ENCODE measurements at regions not wholly inside any gene's neighbourhood (a gene's known extent, or its start where the extent isn't known, plus 50 kb on each side); places are given as distances from the start of the nearest gene placed in this dataset.

GRCh38 chr21:14863745-14864210, 201.0 kb downstream of the NRIP1 start:
- Mint-ChIP-seq H3K9me3 (peaks cover 3% of the 10 kb centered on the region), H3K4me1 (peaks cover 42% of the 10 kb centered on the region), H3K27ac (no peak overlapping the region), H3K27me3 (no peaks in the 10 kb centered on the region), H3K36me3 (ENCODE audit: low read depth) (no peaks in the 10 kb centered on the region), H3K4me3 (no peak overlapping the region)
- DNase-seq (no peak), ATAC-seq (ENCODE audit: low read depth) (no peak)
- intact Hi-C loops (cut with micrococcal nuclease): loop anchor here (1.0 to 10.0 kb wide), 5 partner anchors 431 to 729 kb away; no protein-coding TSS in a partner anchor
- ChIA-PET CTCF (interaction anchor here (1.0 to 1.7 kb wide), 10 partner anchors 13 to 689 kb away, joined by 3 to 26 read pairs (median 3); no protein-coding TSS in a partner anchor), POLR2A (no interaction called here)
- no peak for TF ChIP-seq CTCF (IDR thresholded peaks at IDR 0.05)

GRCh38 chr21:14862794-14863720, 201.7 kb downstream of the NRIP1 start:
- Mint-ChIP-seq H3K4me1 (peaks cover 42% of the 10 kb centered on the region), H3K27ac (no peak overlapping the region), H3K27me3 (no peaks in the 10 kb centered on the region), H3K9me3 (peaks cover 3% of the 10 kb centered on the region), H3K4me3 (no peak overlapping the region), H3K36me3 (ENCODE audit: low read depth) (no peaks in the 10 kb centered on the region)
- peak; percentile 24 for TF ChIP-seq CTCF (IDR thresholded peaks at IDR 0.05)
- CTCF ChIA-PET: interaction anchor here (1.0 to 1.7 kb wide), 4 partner anchors 28 to 618 kb away, joined by 3 to 26 read pairs (median 3); no protein-coding TSS in a partner anchor
- POLR2A ChIA-PET: no interaction called here
- intact Hi-C loops (cut with micrococcal nuclease): loop anchor here (1.0 to 10.0 kb wide), 4 partner anchors 432 to 604 kb away; no protein-coding TSS in a partner anchor
- DNase-seq (no peak), ATAC-seq (ENCODE audit: low read depth) (no peak)

- no peak overlapping the region for H3K4me3 Mint-ChIP-seq
- peaks cover 25% of the 10 kb centered on the region for H3K4me1 Mint-ChIP-seq
- H3K27me3 Mint-ChIP-seq: no peaks in the 10 kb centered on the region
- no peak overlapping the region for H3K27ac Mint-ChIP-seq
- no peak for ATAC-seq (ENCODE audit: low read depth)
- intact Hi-C loops (cut with micrococcal nuclease): no loop called here
- H3K36me3 Mint-ChIP-seq (ENCODE audit: low read depth): no peaks in the 10 kb centered on the region
- no peak for TF ChIP-seq CTCF (IDR thresholded peaks at IDR 0.05)
- POLR2A ChIA-PET: no interaction called here
- DNase-seq: no peak
- CTCF ChIA-PET: no interaction called here
- peaks cover 5% of the 10 kb centered on the region for H3K9me3 Mint-ChIP-seq
These were observed 206.5 kb downstream of the NRIP1 start for GRCh38 chr21:14858311-14858710.

GRCh38 chr21:14857529-14857928, 207.3 kb downstream of the NRIP1 start:
- H3K4me1 Mint-ChIP-seq: peaks cover 24% of the 10 kb centered on the region
- no peak overlapping the region for H3K4me3 Mint-ChIP-seq
- H3K27ac Mint-ChIP-seq: no peak overlapping the region
- ATAC-seq (ENCODE audit: low read depth) (no peak), DNase-seq (no peak)
- intact Hi-C loops (cut with micrococcal nuclease): no loop called here
- H3K9me3 Mint-ChIP-seq: peaks cover 5% of the 10 kb centered on the region
- POLR2A ChIA-PET: interaction anchor here (0.8 kb wide), 1 partner anchor 34 kb away, joined by 3 read pairs; no protein-coding TSS in a partner anchor
- TF ChIP-seq CTCF (IDR thresholded peaks at IDR 0.05): no peak
- CTCF ChIA-PET: no interaction called here
- H3K27me3 Mint-ChIP-seq: no peaks in the 10 kb centered on the region
- no peaks in the 10 kb centered on the region for H3K36me3 Mint-ChIP-seq (ENCODE audit: low read depth)

- Mint-ChIP-seq H3K9me3 (peaks cover 8% of the 10 kb centered on the region), H3K36me3 (ENCODE audit: low read depth) (no peaks in the 10 kb centered on the region), H3K27me3 (no peaks in the 10 kb centered on the region), H3K4me1 (no peaks in the 10 kb centered on the region), H3K4me3 (no peak overlapping the region), H3K27ac (no peak overlapping the region)
- ChIA-PET POLR2A (interaction anchor here (0.6 kb wide), 1 partner anchor 326 kb away, joined by 3 read pairs; no protein-coding TSS in a partner anchor), CTCF (no interaction called here)
- DNase-seq: no peak
- intact Hi-C loops (cut with micrococcal nuclease): no loop called here
- ATAC-seq (ENCODE audit: low read depth): no peak
- TF ChIP-seq CTCF (IDR thresholded peaks at IDR 0.05): no peak
These were observed 214.4 kb downstream of the NRIP1 start for GRCh38 chr21:14850394-14850793.

Measured in activated B cell treated with CpG ODN at 0.5 μM for 24 hours (primary cell).